ENCODE measurements at regions not wholly inside any gene's neighbourhood (a gene's known extent, or its start where the extent isn't known, plus 50 kb on each side); places are given as distances from the start of the nearest gene placed in this dataset.

DNA sequence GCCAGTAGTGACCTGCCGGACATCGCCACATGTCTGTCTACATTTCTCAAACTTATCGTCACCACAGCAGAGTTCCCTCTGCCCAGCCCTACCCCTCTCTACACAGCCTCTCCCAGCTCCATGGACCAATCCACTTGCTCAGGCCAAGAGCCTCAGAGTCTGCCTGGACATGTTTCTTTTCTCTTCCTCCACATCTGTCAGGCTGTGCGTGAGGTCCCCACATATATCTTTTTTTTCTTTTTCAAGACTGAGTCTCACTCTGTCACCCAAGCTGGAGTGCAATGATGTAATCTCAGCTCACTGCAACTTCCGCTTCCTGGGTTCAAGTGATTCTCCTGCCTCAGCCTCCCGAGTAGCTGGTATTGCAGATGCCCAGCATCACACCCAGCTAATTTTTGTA is 62.7 kb upstream of the GGTA1 start:
- H3K27ac Mint-ChIP-seq, result no peak overlapping the region; a peak in 1 of 7 replicates
- WGBS (ENCODE audit: extremely low coverage, insufficient read length, low lambda C conversion rate), result no CpG with 5 or more reads among the region's 6 CpGs

More for the DNA sequence above, 62.7 kb upstream of the GGTA1 start:
- Histone ChIP-seq H3K79me2 (ENCODE audit: insufficient read depth, low read length) (no peaks in the 10 kb centered on the region), H3K9ac (ENCODE audit: extremely low read depth, insufficient read length, low read length) (no peak overlapping the region), H3K4me2 (ENCODE audit: insufficient read depth, insufficient read length, low read length) (no peak overlapping the region), H3K79me1 (ENCODE audit: insufficient read depth, low read depth, low read length, poor library complexity, severe bottlenecking) (no peaks in the 10 kb centered on the region), H4K20me1 (ENCODE audit: control insufficient read depth, insufficient read depth, insufficient read length) (no peaks in the 10 kb centered on the region), H3K14ac (ENCODE audit: insufficient read depth, low read length) (no peak overlapping the region), H3K27me3 (ENCODE audit: insufficient read depth, low read length) (no peaks in the 10 kb centered on the region), H2BK20ac (ENCODE audit: low read depth, low read length, poor library complexity, severe bottlenecking) (no peak overlapping the region), H4K91ac (ENCODE audit: insufficient read length, low read depth, low read length) (no peak overlapping the region), H2AFZ (ENCODE audit: low read length) (no peak overlapping the region), H4K8ac (replicated peaks; ENCODE audit: insufficient read length, low read depth, low read length) (no peak overlapping the region), H3K18ac (ENCODE audit: insufficient read length, low read depth, low read length) (no peak overlapping the region), H3K23ac (ENCODE audit: insufficient read length, low read depth, low read length) (no peak overlapping the region), H3K27ac (ENCODE audit: insufficient read length, low read depth, low read length) (no peak overlapping the region), H2BK5ac (ENCODE audit: insufficient read length, low read length) (no peak overlapping the region), H3T11ph (ENCODE audit: low read length) (no peak overlapping the region), H3K4me1 (ENCODE audit: insufficient read depth, low read length) (peaks cover 4% of the 10 kb centered on the region; the same call in 1 of the 2 replicates), H2AK5ac (ENCODE audit: insufficient read length, low read length) (no peak overlapping the region), H3K23me2 (ENCODE audit: insufficient read length, low read depth, low read length, poor library complexity, severe bottlenecking) (no peaks in the 10 kb centered on the region), H4K5ac (ENCODE audit: insufficient read length, low read depth, low read length) (no peak overlapping the region), H3K9me3 (ENCODE audit: control insufficient read depth, low read depth, low read length) (no peaks in the 10 kb centered on the region), H3K56ac (ENCODE audit: insufficient read length, low read depth, low read length) (no peak overlapping the region), H2BK12ac (ENCODE audit: insufficient read length, low read depth, low read length) (no peak overlapping the region), H2BK120ac (ENCODE audit: low read depth, low read length, poor library complexity, severe bottlenecking) (no peak overlapping the region), H2BK15ac (ENCODE audit: low read depth, low read length) (no peak overlapping the region), H3K4ac (ENCODE audit: low read depth, low read length) (no peak overlapping the region)
- Mint-ChIP-seq H3K27me3 (ENCODE audit: low read depth) (peaks cover 11% of the 10 kb centered on the region), H3K4me3 (no peak overlapping the region; a peak in 1 of 5 replicates), H3K36me3 (ENCODE audit: insufficient read depth in 1 of 3, low read depth in 3 of 3) (no peaks in the 10 kb centered on the region; a peak in 1 of 7 replicates), H3K9me3 (no peaks in the 10 kb centered on the region), H3K4me1 (peaks cover 15 to 42% of the 10 kb centered on the region in 2 experiments)
- no peak for DNase-seq
- TF ChIP-seq, protein P1, sequence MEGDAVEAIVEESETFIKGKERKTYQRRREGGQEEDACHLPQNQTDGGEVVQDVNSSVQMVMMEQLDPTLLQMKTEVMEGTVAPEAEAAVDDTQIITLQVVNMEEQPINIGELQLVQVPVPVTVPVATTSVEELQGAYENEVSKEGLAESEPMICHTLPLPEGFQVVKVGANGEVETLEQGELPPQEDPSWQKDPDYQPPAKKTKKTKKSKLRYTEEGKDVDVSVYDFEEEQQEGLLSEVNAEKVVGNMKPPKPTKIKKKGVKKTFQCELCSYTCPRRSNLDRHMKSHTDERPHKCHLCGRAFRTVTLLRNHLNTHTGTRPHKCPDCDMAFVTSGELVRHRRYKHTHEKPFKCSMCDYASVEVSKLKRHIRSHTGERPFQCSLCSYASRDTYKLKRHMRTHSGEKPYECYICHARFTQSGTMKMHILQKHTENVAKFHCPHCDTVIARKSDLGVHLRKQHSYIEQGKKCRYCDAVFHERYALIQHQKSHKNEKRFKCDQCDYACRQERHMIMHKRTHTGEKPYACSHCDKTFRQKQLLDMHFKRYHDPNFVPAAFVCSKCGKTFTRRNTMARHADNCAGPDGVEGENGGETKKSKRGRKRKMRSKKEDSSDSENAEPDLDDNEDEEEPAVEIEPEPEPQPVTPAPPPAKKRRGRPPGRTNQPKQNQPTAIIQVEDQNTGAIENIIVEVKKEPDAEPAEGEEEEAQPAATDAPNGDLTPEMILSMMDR (conservative IDR thresholded peaks at IDR 0.05), result no peak
